ENCODE measurements at regions not wholly inside any gene's neighbourhood (a gene's known extent, or its start where the extent isn't known, plus 50 kb on each side); places are given as distances from the start of the nearest gene placed in this dataset.

DNA sequence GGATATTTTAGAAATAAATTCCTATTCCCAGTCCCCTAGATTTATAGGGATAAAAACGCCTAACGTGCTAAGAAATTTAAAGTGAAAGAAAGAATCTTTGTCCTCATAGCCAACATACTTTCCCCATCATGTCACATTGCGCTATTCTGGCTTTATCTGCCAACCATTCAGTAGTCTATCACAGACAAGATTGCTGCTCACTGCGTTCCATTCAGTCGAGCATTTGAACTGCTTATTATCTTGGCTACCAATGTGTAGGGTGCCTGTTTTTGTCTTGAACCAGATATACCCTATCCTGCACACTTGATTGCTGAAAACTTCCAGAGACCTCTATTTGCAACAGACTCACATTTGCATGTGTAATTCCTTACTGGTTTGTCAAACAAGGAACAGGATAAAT is 751.5 kb downstream of the EPHA7 start:
- DNase-seq (ENCODE audit: extremely low read depth, low read depth, low spot score): no peak

DNA sequence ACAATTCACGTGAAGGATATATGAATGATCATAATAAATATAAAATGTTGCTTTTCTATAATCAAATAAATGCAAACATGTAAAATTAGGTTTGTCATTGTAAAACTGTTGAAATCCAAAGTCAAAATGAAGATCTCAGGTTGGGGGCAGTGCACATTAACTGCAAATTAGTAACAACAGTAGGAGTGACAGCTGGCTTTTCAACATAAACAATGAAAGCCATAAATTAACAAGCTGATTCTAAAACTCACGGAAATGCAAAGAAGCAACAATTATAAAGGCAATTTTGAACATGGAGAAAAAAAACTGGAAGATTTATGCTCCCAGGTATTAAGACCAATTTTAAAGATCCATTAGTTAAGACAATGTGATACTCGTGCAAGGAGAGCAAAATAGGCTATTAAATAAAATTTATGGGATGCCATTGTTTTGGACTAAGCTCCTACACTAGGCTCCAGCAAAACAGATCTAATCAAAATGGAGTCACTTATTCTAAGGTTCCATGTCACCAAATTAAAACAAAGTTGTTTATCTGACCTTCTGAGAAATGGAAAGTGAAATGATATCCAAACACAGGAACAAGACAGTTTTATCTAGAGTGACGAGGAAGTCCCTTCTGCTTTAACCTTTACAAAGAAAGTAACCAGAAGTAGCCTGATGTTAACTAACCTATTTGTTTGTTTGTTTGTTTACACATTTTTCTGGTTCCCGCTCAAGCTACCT is 770.8 kb downstream of the EPHA7 start:
- DNase-seq (ENCODE audit: extremely low read depth, low read depth, low spot score): no peak

DNA sequence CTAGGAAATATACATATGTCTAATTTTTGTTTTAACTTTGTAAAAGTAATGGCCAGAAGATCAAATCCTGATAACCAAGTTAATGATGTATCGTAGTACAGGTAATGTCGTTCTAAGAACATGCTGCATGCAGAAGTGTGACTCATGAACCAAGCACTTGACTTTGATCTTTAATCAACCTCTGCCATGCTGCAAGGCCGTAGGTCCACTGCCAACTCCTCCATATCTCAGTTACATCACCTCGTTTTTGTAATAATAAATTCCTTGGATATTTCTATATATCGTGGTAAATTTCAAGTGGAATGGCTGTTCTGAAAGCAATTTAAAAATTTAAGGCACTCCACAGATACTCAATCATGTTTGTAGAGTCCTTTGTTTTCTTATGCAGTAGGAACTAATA is 771.7 kb downstream of the EPHA7 start:
- DNase-seq (ENCODE audit: extremely low read depth, low read depth, low spot score): no peak

DNA sequence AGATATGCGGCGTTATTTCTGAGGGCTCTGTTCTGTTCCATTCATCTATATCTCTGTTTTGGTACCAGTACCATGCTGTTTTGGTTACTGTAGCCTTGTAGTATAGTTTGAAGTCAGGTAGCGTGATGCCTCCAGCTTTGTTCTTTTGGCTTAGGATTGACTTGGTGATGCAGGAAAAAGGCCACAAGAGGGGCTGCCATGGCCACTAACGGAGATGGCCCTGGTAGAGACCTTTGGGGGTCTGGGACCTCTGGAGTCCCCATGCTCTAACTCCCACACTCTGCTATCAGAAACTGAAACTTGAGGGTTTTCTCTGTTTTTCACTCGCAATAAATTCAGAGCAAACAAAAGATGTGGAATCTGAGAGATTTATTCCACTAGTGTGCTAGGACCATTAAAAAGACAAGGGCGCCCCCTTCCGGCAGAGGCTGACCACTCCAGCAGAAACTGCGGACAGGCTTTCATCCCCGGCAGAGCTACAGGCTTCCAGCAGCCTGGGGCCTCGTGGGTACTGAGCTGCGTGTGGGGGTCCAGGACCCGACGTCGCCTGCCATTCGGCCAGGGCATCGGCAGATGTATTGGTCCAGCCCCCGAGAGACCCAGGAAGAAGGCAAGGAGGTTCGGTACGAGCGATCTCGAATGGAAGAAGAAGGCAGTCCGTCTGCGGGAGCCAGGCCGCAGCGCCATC is 775.1 kb downstream of the EPHA7 start:
- peak; percentile 18 for DNase-seq (ENCODE audit: extremely low read depth, low read depth, low spot score)

DNA sequence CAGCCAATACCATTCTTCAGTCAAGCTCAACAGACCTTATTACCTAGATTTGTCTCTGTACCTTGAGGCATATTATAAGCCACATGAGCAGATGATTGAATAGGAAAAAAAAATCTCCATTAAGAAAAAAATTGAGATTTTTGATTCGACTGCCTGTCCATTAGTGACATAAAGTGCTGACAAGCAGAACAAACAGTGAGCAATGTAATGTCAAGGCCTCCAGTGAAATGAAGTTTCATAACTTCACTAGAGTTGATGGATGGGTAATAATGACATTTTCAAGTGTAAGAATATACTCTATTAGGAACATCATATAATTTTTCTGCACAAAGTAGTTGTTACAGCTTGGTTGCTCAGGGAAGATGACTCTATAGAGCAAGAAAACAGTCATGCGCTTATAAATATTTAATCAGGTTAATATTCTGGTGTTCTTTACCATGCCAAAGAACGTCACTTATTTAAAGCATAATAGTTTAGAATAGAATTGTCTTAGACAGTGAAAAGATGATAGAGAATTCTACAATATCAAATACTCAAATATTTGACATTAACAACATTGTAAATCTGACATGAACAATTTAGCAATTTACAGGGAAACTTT is 783.7 kb downstream of the EPHA7 start:
- DNase-seq (ENCODE audit: extremely low read depth, low read depth, low spot score): no peak

DNA sequence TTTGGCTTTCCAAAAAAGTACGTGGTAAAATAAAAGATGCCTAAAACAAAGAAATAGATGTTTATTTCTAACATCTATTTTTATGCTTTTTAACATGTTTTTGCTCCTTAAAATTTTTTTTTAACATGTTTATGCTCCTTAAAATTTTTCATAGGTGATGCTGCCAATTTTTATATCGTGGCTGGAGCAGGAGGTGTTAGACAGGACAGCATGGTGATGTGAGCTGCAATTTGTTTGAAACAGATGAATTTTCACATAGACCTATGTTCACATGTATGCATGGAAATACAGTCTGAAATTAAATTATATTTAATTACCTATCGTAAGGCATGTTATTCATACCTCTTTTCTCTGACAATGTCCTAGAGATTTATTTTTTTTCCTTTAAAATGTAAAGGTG is 784.8 kb downstream of the EPHA7 start:
- DNase-seq (ENCODE audit: extremely low read depth, low read depth, low spot score): no peak

DNA sequence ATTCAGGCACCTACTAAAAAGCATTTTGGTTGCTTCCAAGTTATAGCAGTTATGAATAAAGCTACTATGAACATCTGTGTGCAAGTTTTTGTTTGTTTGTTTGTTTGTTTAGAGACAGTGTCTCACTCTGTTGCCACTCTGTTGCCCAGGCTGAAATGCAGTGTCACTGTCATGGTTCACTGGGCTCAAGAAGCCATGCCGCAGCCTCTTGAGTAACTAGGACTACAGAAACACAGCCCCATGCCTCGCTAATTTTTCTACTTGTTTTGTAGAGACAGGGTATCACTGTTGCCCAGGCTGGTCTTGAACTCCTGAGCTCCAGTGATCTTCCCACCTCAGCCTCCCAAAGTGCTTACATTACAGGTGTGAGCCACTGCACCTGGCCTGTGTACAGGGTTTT is 795.9 kb downstream of the EPHA7 start:
- no peak for DNase-seq (ENCODE audit: extremely low read depth, low read depth, low spot score)

DNA sequence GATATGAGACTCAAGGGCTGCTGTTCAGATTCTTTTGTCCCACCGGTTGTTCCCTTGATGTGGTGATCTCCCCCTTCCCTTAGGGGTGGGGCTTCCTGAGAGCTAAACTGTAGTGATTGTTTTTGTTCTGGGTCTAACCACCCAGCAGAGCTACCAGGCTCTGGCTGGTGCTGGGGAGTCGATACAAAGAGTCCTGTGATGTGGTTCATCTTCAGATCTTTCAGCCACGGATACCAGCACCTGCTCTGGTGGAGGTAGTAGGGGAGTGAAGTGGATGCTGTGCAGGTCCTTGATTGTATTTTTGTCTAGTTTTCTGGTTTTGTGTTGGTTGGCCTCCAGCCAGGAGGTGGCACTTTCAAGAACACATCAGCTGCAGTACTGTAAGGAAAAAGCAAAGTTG is 801.6 kb downstream of the EPHA7 start:
- DNase-seq (ENCODE audit: extremely low read depth, low read depth, low spot score): no peak

DNA sequence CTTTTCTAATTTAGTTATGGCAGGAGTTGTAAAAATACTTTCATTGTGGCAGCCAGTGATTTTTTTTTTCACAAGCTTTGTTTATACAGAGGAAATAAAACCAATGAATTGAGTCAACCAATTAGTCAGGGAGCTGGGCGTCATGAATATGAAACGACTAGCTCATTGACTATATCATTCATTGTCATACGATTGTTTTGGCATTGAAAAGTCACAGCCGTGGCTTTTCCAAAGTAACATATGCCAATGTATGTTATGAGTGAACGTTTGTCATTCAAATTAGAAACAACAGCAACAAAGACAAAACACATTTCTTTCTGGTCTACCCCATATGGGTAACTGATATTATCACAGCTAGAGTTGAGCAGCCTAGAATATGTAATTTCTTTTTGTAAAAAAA is 810.6 kb downstream of the EPHA7 start:
- no peak for DNase-seq (ENCODE audit: extremely low read depth, low read depth, low spot score)

DNA sequence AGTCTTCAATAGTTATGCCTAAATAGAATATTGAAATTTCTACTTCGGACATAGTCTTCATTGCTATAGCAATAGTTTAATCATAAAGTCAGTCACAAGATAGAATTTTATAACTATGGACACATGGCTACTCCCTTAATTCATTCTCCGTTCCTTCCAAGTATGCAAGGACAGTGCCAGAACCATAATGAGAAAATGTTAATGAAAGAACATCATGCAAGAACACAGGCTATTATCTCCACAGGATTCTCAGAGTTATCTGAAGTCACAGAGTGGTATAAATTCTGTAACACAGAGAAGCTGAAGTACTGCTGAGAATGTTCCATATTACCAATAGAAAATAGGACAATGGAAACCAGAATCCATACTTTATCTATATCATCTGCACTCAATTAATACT is 826.2 kb downstream of the EPHA7 start:
- DNase-seq (ENCODE audit: extremely low read depth, low read depth, low spot score): no peak

DNA sequence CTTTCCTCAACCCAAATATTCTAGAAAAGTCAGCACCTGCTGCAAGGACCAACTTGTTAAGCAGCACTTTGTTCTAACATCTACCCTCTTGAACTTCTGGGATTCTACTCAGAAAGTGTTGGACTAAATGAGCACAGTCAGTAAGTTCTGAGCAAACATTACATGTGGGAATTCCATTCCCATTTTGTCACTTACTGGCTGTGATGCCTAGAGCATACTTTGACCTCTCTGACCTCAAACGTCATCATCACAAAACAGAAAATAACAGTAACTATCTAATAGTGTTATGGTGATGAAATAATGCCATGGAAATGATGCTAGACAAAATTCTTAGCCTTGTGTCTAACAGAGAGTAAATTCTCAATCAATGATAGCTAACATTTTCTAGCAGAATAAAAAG is 829.4 kb downstream of the EPHA7 start:
- DNase-seq (ENCODE audit: extremely low read depth, low read depth, low spot score): no peak

DNA sequence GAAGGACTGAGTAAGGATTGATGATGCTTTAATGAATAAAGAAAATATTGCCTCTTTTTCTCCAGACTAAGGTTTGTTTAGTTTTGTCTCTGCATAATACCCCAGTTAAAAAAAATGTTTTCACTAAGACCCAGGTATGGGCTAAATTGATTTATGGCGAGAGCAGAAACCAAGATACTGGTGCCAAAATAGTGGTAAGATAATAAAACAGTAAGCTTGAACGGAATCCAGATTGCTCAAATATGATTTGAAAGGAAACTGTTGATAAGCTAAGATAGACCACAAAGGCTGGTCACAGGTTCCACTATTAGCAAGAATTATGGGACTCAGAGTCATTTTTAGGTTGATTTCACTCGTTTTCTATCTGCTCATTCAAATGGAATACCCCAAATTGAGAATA is 831.2 kb downstream of the EPHA7 start:
- DNase-seq (ENCODE audit: extremely low read depth, low read depth, low spot score): no peak

DNA sequence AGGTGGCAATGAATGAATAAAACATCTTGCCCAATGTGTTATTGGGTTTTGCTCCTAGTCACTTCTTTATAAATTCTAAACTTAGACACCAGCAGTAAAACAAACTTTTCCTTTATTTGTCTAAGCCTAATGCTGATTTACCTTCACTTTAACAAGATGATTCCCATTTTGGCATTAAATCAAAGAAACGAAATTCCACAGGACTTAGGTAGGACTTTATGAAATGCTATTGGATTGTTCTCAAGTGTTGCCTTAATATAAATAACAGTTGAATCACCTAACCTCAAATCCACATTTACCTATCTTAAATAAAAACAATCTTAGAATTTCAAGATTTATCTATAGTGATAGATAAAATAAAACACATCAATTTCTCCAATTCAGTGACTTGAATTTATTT is 831.8 kb downstream of the EPHA7 start:
- no peak for DNase-seq (ENCODE audit: extremely low read depth, low read depth, low spot score)

DNA sequence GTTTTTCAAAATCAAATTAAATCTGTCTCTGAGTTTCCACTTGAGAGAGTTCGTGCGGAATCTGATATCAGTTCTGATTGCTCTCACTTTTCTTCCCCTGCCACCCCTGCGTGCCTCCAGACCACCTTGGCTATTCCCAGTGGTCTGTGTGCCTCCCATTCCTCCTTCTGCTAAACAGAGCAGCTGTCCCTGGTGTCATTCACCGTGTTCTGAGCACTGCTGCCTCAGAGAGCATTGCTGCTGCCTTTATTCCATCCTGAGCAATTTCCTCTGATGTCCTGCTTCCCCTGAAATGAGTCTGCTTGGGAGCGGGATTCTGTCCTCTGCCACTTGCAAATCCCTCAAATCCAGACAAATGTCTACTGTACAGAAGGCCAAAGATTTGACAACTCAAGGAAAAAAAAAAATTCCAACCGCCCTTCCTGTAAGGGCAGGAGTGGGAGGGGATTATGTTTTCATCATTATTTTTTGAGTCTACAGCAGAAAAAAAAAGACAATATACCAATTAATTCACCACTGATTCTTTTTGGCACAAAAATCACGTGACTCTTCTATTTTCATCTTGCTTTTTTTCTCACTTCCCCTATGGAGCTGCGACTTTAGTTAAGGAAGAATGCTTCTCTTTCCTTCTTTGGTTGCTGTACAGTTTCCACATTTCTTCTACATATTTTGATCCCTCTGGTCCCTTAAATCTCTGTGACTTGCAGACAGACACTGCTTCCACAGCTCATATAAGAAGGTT is 833.0 kb downstream of the EPHA7 start:
- DNase-seq (ENCODE audit: extremely low read depth, low read depth, low spot score): no peak

DNA sequence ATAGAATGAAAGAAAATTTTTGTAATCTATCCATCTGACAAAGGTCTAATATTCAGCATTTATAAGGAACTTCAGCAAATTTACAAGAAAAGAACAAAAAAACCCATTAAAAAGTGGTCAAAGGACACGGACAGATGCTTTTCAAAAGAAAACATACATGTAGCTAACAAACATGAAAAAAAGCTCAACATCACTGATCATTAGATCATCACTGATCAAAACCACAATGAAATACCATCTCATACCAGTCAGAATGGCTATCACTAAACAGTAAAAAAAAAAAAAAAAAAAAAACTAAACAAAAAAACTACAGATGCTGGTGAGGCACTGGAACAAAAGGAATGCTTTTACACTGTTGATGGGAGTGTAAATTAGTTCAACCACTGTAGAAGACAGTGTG is 837.1 kb downstream of the EPHA7 start:
- no peak for DNase-seq (ENCODE audit: extremely low read depth, low read depth, low spot score)

DNA sequence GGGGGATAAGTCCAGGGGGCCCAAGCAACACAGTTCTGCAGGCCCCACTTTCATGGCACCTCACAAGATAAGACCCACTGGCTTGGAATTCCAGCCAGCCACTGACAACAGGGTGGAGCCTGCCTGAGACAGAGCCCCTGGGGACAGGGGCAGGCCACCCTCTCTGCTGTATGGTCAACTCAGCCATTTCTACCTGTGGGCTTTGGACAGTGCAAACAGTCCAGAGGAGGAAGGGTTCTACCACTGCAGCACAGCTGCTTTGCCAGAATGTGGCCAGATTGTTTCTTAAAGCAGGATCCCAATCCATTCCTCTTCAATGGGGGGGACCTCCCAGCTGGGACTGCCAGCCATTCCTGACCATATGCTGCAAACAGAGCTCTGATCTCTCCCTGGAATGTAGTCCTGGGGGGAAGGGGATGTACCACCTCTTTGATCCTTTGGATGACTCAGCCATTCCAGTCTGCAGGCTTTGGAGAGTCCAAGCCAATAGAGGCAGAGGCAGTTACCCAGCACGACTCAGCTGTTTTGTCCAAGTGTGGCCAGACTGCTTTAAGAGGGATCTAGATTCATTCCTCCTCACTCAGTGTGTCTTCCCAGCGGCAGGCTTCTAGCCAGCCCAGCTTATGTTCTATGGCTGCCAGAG is 842.2 kb downstream of the EPHA7 start:
- DNase-seq (ENCODE audit: extremely low read depth, low read depth, low spot score): no peak

DNA sequence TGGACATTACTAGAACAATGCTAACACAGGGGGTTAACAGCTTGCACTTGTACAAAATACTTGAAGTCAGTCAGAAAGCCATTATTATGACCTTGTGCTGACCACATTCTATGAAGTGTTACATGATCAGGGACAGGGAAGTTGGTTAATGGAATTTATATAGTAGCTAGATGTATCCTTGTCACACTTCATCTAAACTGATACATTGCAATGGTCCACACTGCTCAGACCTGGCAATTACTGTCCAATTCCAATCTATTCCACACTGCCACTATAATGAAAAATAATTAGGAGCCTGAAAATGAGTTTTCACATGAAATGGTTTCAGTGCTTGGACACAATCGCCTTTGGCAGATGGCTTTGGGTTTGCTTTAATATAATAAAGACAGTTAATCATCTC is 850.8 kb downstream of the EPHA7 start:
- DNase-seq (ENCODE audit: extremely low read depth, low read depth, low spot score): no peak

DNA sequence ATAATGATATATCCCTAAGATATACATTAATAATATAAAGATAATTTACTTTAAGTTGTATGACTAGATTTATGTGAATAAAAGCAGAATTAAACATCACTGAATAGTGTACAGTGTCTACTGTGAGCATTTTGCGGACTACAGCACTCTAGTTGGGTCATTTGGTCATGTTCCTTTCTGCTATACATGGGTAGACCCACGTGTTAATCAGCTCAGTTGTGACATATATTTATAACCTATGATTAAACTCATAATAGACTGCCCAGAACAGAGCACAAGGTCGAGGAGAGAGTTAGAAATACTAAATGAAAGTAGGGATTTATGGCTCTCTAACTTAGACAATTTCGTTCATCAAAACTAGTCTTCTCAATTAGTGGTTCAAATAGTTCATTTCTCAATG is 852.7 kb downstream of the EPHA7 start:
- no peak for DNase-seq (ENCODE audit: extremely low read depth, low read depth, low spot score)

DNA sequence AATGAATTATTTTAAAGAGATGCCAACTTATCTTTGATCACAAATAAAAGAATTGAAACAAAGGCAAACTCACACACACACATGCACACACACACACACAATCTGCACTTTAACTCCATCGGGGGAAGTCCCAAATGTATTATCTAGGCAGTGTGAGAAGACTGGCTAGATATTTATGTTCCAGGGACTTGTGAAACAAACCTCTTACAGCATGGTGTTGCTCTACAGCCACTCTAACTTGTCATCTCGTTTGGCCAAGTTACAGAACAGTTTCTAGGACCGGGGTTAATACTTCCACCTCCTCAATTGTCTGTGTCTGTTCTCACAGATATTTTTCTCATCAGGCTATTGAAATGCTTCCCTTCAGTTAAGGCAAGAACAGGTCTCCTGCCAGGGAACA is 855.0 kb downstream of the EPHA7 start:
- DNase-seq (ENCODE audit: extremely low read depth, low read depth, low spot score): no peak

DNA sequence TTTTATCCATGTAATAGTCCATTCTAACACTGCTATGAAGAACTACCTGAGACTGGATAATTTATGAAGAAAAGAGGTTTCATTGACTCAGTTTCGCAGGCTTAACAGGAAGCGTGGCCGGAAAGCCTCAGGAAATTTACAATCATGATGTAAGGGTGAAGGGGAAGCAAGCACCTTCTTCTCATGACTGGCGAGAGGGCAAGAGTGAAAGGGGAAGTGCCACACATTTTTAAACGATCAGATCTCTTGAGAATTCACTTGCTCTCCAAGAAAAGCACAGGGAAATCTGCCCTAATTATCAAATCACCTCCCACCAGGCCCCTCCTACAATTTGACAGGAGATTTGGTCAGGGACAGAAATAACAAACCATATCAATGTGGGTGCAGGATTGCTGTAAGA is 859.7 kb downstream of the EPHA7 start:
- no peak for DNase-seq (ENCODE audit: extremely low read depth, low read depth, low spot score)

DNA sequence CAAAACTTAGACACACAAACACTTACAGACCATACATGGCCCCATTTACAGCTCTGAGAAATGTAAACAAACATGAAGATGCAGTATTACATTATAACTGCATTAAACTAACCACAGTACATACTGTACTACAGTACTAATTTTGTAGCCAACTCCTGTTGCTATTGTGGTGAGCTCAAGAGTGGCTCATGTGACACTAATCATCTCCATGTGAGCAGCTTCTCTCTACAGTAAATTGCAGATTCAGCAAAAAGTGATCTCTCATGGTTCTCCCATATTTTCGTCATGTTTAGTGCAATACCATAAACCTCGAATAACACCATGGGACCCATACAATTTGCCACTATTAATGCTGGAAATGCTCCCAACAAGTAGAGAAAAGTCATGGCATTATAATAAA is 860.4 kb downstream of the EPHA7 start:
- no peak for DNase-seq (ENCODE audit: extremely low read depth, low read depth, low spot score)
